SK-N-MC (cell line): ENCODE measurements at regions not wholly inside any gene's neighbourhood (a gene's known extent, or its start where the extent isn't known, plus 50 kb on each side); places are given as distances from the start of the nearest gene placed in this dataset.

Experiments used
- DNase-seq: peaks from one replicate; pipeline ENCODE4 v3.0.0-alpha.2; 2011; ENCODE audit warnings: low read depth, low spot score
- H3K27ac ChIP-seq: fragments of 200-600 bp; sonication (generic); 2 replicates; pipeline ENCODE4 v1.5.1; 2016; ENCODE audit warnings: mixed run types
- H3K36me3 ChIP-seq: fragments of 200-600 bp; sonication (generic); 2 replicates; pipeline ENCODE4 v1.6.1; 2017; ENCODE audit warnings: antibody characterized with exemption, low read length, mixed read lengths; ENCODE audit not compliant: insufficient read depth
- H3K4me3 ChIP-seq: fragments of 200-600 bp; sonication (generic); 2 replicates; pipeline ENCODE4 v1.5.1; 2016
- H3K9ac ChIP-seq: fragments of 200-600 bp; sonication (generic); 2 replicates; pipeline ENCODE4 v1.8.0; 2017; ENCODE audit warnings: mixed run types, mixed read lengths; ENCODE audit not compliant: insufficient read length
- H3K9me3 ChIP-seq: fragments of 200-600 bp; sonication (generic); 2 replicates; pipeline ENCODE4 v1.6.1; 2017; ENCODE audit warnings: low read depth, mild to moderate bottlenecking, antibody characterized with exemption, low read length, moderate library complexity, mixed read lengths
- EZH2 ChIP-seq: fragments of 200-600 bp; sonication (generic); IDR thresholded peaks from one replicate; pipeline ENCODE4 v1.6.1; 2017; ENCODE audit warnings: antibody characterized with exemption
- FOXP2 ChIP-seq: optimal IDR thresholded peaks from 2 replicates; pipeline ENCODE3; 2011; ENCODE audit warnings: mild to moderate bottlenecking, moderate library complexity; ENCODE audit not compliant: insufficient read depth; ENCODE audit errors: extremely low read length, control extremely low read depth
- POLR2AphosphoS5 ChIP-seq: IDR thresholded peaks from 2 replicates; pipeline ENCODE4 v1.6.1; 2012; ENCODE audit warnings: mild to moderate bottlenecking, low read depth, low read length, borderline replicate concordance

GRCh38 chr2:121078899-121079298 lies 206.1 kb downstream of the TFCP2L1 start:
- Histone ChIP-seq H3K27ac (no peak overlapping the region), H3K9me3 (no peaks in the 10 kb centered on the region), H3K36me3 (no peaks in the 10 kb centered on the region), H3K9ac (no peak overlapping the region), H3K4me3 (no peak overlapping the region)
- no peak for DNase-seq
- TF ChIP-seq FOXP2 = no peak
- TF ChIP-seq EZH2 = no peak
- TF ChIP-seq POLR2AphosphoS5 = no peak

- TF ChIP-seq FOXP2 (no peak), POLR2AphosphoS5 (no peak), EZH2 (no peak)
- no peak overlapping the region for H3K27ac ChIP-seq
- no peak overlapping the region for H3K4me3 ChIP-seq
- H3K9me3 ChIP-seq = no peaks in the 10 kb centered on the region
- DNase-seq = no peak
- H3K36me3 ChIP-seq = no peaks in the 10 kb centered on the region
- H3K9ac ChIP-seq = no peak overlapping the region
Observed at GRCh38 chr2:121080013-121080772, 204.8 kb downstream of the TFCP2L1 start.

GRCh38 chr2:121081701-121082100 lies 203.3 kb downstream of the TFCP2L1 start:
- no peak overlapping the region for H3K27ac ChIP-seq
- no peaks in the 10 kb centered on the region for H3K9me3 ChIP-seq
- no peak for DNase-seq
- no peak overlapping the region for H3K9ac ChIP-seq
- H3K4me3 ChIP-seq = no peak overlapping the region
- TF ChIP-seq EZH2 = no peak
- TF ChIP-seq POLR2AphosphoS5 = no peak
- no peak for TF ChIP-seq FOXP2
- H3K36me3 ChIP-seq = no peaks in the 10 kb centered on the region

- no peak overlapping the region for H3K9ac ChIP-seq
- no peaks in the 10 kb centered on the region for H3K36me3 ChIP-seq
- no peaks in the 10 kb centered on the region for H3K9me3 ChIP-seq
- no peak overlapping the region for H3K4me3 ChIP-seq
- DNase-seq = no peak
- no peak overlapping the region for H3K27ac ChIP-seq
- TF ChIP-seq POLR2AphosphoS5 = no peak
- TF ChIP-seq EZH2 = no peak
- no peak for TF ChIP-seq FOXP2
Observed at GRCh38 chr2:121082191-121082590, 202.8 kb downstream of the TFCP2L1 start.

GRCh38 chr2:121084130-121084680 lies 200.8 kb downstream of the TFCP2L1 start:
- TF ChIP-seq EZH2 = no peak
- peak; percentile 52; the same call in 1 of the 2 replicates for TF ChIP-seq POLR2AphosphoS5
- DNase-seq = no peak
- H3K27ac ChIP-seq = no peak overlapping the region
- 0 out of 2 replicates have a peak overlapping the region, but pooled peaks have one; percentile 36 for H3K4me3 ChIP-seq
- no peak overlapping the region for H3K9ac ChIP-seq
- no peaks in the 10 kb centered on the region for H3K36me3 ChIP-seq
- H3K9me3 ChIP-seq = no peaks in the 10 kb centered on the region

GRCh38 chr2:121085801-121086200 lies 199.2 kb downstream of the TFCP2L1 start:
- Histone ChIP-seq H3K36me3 (no peaks in the 10 kb centered on the region), H3K9me3 (no peaks in the 10 kb centered on the region), H3K9ac (no peak overlapping the region), H3K4me3 (no peak overlapping the region), H3K27ac (no peak overlapping the region)
- DNase-seq = no peak
- no peak for TF ChIP-seq EZH2
- TF ChIP-seq POLR2AphosphoS5 = no peak
- no peak for TF ChIP-seq FOXP2

GRCh38 chr2:121086450-121086849 lies 198.6 kb downstream of the TFCP2L1 start:
- H3K27ac ChIP-seq = no peak overlapping the region
- TF ChIP-seq FOXP2 = no peak
- TF ChIP-seq POLR2AphosphoS5 = no peak
- no peak for TF ChIP-seq EZH2
- H3K9me3 ChIP-seq = no peaks in the 10 kb centered on the region
- DNase-seq = no peak
- H3K36me3 ChIP-seq = no peaks in the 10 kb centered on the region
- H3K9ac ChIP-seq = no peak overlapping the region
- no peak overlapping the region for H3K4me3 ChIP-seq

GRCh38 chr2:121087117-121087516 lies 197.9 kb downstream of the TFCP2L1 start:
- no peaks in the 10 kb centered on the region for H3K36me3 ChIP-seq
- no peak overlapping the region for H3K27ac ChIP-seq
- H3K9me3 ChIP-seq = no peaks in the 10 kb centered on the region
- no peak for DNase-seq
- no peak overlapping the region for H3K9ac ChIP-seq
- TF ChIP-seq EZH2 (no peak), POLR2AphosphoS5 (no peak), FOXP2 (no peak)
- no peak overlapping the region for H3K4me3 ChIP-seq
